HUDEP-2 (cell line): ENCODE measurements at regions not wholly inside any gene's neighbourhood (a gene's known extent, or its start where the extent isn't known, plus 50 kb on each side); places are given as distances from the start of the nearest gene placed in this dataset.

ENCODE experiments used
- DNase-seq, 76 experiments: peaks; one replicate each; lab custom pipeline; 2025; ENCODE audit not compliant: unreplicated experiment in 76 of 76; lab: John Stamatoyannopoulos, UW

DNA sequence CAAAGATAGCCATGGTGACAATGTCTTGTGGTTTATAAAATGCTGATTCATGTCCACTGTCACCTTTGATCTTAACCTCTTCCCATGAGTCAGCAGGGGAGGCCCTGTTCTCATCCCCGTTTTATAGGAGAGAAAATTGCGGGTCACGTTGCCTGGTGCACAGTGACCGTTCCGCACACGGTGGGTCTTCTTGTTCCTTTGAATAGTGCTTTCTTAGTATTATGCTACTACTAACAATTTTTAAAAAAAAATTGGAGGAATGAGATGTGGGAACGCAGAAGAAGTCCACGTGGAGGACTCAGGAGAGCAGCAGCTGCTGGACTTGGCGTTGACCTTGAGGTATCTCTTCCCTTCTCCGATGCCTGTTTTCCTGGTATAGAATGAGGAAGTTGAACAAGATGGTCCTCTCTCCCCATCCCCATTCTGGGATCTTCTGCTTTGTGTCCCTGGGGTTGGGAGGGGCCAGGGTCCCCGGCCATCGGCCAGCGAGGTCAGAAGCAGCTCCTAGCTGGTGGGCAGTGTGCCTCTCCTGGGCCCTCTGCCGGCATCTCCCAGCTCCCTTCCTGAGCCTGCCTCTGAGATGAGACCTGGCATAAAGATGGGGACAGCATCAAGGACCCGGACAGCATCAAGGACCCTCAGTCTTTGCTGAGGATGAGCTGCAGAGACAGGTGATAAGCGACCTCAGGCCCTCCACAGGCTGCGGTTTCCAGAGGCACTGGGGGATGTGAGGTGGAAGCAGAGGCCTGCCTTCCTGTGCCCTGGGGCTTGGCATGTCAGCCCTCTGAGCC lies 143.9 kb downstream of the C9orf50 start:
- DNase-seq = no peak

- no peak for DNase-seq
Observed at GRCh38 chr9:129474740-129475404, 146.0 kb downstream of the C9orf50 start.

GRCh38 chr9:129473523-129474244 lies 147.2 kb downstream of the C9orf50 start:
- peak in 1 of 76 experiments; percentile 9 for DNase-seq

GRCh38 chr9:129472651-129473102 lies 148.2 kb downstream of the C9orf50 start:
- DNase-seq = no peak

DNA sequence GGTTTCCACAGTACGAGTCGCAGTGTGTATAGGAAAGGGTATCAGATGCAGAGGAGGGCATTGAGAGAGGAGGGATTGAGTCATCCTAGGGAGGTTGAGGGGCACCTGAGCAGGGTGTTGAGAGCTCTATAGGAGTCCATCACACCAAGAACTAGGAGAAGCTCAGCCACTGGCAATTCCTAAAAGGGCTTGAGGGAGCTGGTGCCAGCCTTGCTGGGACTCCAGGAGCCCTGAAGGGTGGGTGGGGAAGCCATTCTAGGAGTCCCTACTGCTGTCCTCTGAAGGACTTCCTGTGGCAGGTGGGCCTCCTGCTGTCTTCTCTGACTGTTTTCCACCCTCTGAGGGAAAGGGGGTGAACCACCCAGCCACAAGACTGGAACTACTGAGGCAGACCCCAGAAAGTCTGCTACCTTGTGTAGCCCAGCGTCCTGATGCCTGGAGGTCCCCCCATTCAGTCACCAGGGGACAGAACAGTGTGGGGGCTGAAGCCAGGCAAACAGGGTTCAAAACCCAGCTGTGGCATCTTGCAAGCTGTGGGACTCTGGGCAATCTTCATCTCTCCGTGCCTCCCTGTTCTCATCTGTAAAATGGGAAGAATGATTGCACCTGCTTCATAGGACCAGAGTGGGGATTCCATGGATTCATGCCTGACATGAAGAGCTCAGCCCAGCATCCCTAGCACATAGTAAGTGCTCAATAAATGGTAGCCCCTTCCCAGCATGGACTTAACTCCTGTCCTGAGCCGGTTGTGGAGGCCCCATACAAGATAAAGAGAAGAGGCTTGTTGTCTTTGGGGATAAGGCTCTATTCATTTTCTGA lies 149.5 kb downstream of the C9orf50 start:
- no peak for DNase-seq

GRCh38 chr9:129469988-129470316 lies 150.9 kb downstream of the C9orf50 start:
- no peak for DNase-seq

GRCh38 chr9:129469188-129469987 lies 151.5 kb downstream of the C9orf50 start:
- no peak for DNase-seq

DNA sequence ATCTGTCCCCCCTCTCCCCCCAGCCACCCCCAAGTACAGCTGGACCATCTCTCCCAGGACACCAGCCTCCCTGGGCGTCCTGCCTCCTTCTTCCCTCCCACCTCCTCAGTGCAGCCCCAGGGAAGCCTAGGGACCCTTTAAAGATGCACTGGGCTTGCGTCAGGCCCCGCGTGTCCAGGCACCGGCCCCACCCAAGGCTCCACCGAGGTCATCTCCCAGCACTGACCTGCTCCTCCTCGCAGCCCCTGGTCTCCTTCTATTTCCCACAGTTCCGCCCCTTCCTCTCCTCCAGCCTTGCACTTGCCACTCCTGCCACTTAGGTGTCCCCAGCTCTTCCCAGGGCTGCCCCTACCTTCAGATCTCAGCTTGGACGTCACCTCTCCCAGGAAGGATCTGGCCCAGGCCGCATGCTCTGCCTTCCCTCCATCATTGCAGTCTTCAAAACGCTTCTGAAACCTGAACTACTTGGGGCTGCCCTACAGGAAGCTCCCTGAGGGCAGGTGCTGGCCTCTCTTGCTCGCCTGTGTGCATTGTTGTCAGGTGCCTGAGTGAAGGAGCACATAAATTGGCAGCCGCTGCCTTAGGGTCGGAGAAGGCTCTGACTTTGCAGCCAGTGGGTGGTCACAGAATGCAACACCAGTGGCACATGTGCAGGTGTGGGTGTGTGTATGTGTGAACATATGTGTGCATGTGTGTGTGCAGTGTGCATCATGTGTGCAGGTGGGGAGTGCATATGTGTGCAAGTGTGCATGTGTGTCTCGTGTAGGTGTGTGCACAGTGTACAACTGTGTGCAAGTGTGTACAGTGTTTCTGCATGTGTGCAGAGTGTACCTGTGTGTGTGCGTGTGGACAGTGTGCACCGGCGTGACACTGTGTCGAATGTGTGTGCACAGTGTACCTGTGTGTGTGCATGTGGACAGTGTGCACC lies 152.9 kb downstream of the C9orf50 start:
- DNase-seq = no peak

DNA sequence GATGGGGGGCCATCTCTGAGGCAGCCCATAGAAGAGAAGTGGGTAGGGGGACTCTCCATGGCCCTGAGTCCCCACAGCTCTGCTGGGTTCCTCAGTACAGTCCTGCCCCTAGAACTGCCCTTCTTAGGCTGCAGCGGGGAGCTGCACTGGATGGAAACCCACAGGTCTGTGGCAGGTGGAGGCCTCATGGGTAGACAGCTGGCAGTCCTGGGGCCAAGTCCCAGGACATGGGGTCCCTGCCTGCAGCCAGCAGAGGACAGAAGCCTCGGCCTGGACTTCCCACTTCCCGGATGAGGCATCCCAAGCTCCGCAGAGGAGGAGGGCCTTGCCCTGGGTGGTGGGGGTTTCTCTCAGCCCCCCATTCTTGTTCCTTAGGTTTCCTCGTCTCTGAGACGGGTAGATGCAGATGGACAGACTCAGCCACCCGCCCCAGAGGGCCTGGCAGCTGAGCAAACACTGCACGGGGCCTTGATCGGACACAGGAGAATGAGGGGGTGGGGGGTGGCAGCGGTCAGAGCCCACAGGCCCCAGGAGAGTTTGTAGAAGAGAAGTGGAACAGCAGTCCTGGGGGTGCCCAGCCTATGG lies 153.8 kb downstream of the C9orf50 start:
- DNase-seq = no peak

DNA sequence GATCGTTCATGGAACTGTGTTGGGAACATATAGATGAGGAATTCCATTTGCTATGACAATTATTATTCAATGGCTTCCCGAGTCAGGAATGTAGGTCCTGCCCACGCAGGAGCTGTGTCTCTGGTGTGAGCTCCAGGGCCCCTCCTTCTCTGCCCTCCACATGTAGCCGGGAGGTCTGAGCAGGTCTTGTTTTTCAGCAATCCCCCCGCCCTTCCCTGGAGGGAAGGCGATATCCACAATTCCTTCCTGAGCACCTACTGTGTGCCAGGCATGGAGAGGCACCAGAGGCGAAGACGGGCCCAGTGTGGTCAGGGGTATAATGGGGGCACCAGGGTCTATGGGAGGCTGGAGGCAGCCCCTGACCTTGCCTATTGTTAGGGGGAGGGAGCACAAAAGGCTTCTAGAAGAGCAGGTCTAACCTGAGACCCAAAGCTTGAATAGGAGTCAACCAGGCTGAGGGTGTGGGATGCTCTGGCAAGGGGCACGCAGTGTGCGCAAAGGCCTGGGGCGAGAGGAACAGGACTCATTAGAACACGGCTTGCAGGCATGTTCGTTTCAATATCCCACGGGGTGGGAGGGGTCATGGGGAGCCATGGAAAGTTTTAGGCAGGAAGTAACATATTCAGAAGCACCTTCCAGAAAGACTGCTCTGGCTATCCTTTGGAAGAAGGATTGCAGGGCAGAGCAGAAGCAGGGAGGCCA lies 154.9 kb downstream of the C9orf50 start:
- DNase-seq = no peak

DNA sequence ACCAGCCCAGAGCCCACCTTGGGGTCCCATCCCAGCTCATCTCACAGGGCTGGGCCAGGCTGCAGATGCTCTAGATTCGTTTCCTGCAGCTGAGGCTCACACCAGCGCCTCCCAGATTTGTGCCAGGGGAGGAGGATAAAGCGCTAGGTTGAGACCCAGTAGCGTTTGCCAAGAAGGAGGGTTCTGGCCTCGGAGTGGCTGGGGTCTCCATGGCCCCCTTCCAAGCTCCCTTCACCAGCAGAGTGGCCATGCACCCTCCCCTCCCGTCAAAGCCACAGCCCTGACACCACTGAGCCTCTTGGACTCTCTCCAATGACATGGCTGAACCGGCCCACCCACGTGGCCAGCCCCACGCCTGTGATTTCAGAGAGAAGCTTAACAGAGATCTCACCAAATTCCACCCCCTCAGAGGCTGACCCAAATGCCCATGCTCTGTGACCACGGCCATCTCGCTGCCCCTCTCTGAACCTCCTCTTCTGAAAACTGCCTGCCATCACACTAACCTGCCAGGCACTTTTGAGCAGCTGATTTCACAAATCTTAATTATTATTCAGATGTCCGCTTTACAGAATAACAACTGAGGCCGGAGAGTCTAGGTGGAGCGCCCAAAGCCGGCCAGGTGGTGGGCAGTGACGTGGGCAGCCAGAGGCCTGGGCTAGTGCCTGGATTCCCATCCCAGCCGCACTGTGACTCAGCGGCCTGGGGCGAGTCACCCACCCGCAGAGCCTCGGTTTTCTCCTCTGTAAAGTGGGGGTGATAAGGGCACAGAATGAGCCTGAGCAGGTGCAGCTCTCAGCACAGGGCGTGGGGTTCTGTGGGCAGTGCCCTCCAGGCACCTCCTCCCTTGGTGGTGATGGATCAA lies 155.7 kb downstream of the C9orf50 start:
- DNase-seq = peak in 4 of 76 experiments; percentile 16 to 27 (median 21)

DNA sequence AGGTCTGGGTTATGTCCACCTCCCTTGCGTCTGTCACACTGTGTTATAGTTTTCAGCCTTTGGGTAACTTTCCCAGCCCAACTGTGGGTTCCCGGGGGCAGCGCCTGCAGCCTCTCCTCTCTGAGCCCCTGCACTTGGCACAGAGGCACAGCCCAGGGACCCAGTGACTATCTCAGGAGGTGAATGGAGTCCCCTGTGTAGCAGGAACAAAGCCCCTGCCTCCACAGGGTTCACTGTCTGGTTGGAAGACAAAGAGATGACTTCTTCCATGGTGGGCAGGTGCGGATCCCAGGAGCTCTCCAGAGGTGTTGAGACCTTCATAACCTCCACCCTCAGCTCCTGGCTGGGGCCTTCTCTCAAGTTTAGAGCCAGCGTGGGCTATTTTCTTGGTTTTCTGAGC lies 156.9 kb downstream of the C9orf50 start:
- no peak for DNase-seq

DNA sequence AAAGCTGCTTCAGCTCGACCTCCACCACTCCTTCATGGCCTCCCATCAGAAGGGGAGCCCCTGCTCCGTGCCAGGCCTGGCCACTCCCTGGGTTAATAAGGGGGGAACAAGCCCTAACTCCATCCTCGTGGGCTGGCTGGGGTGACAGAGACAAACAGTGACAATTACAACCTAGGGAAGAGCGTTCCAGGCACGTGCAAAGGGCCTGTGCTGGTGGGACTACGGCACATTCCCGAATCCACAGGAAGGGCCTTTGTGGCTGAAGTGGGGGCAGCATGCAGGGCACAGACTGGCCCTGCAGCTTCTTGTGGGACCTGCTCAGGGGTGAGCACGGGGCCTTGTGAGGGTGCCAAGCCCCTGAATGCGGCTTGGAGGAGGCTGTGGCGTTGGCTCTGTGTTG lies 157.4 kb downstream of the C9orf50 start:
- no peak for DNase-seq

DNA sequence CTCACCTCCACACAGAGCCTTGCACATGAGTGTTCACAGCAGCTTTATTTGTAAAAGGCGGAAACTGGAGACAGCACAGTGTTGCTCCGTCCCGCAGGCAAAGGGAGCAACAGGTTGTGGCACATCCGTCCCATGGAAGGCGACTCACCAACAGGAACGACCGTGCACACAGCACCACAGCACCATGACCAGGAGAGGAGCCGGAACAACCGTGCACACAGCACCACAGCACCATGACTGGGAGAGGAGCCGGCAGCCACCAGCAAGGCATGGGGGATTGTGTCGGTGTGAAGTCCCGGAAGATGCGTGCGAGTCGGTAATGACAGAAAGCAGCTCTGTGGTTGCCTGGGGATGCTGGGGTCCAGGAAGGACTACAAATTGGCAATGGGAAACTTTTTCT lies 158.5 kb downstream of the C9orf50 start:
- DNase-seq = no peak

GRCh38 chr9:129460323-129461261 lies 160.3 kb downstream of the C9orf50 start:
- peak in 71 of 76 experiments; percentile 6 to 91 (median 69) for DNase-seq
